HCT116 (cell line): ENCODE measurements at regions not wholly inside any gene's neighbourhood (a gene's known extent, or its start where the extent isn't known, plus 50 kb on each side); places are given as distances from the start of the nearest gene placed in this dataset.

Source experiments
- EZH2 ChIP-seq: fragments of 200-600 bp; sonication (generic); IDR thresholded peaks from 2 replicates; pipeline ENCODE4 v1.6.1; 2017; ENCODE audit warnings: antibody characterized with exemption, mixed run types
- EZH2phosphoT487 ChIP-seq: fragments of 200-600 bp; IDR thresholded peaks from 2 replicates; pipeline ENCODE4 v1.6.1; 2018; ENCODE audit warnings: antibody characterized with exemption, borderline replicate concordance
- JUND ChIP-seq: IDR thresholded peaks from 2 replicates; pipeline ENCODE4 v1.6.1; 2012
- POLR2A ChIP-seq: IDR thresholded peaks from 2 replicates; pipeline ENCODE4 v1.7.0; 2011; ENCODE audit warnings: borderline replicate concordance; ENCODE audit not compliant: insufficient read depth, insufficient read length; ENCODE audit errors: extremely low read depth
- POLR2AphosphoS5 ChIP-seq: IDR thresholded peaks from 2 replicates; pipeline ENCODE4 v1.6.1; 2011; ENCODE audit warnings: mild to moderate bottlenecking, low read depth, low read length, moderate library complexity
- RAD21 ChIP-seq: IDR thresholded peaks from 2 replicates; pipeline ENCODE4 v1.6.1; 2012; ENCODE audit warnings: low read depth, mild to moderate bottlenecking
- SP1 ChIP-seq: IDR thresholded peaks from 2 replicates; pipeline ENCODE4 v1.6.1; 2012; ENCODE audit warnings: low read depth
- SRF ChIP-seq: IDR thresholded peaks from 2 replicates; pipeline ENCODE4 v1.6.1; 2012; ENCODE audit warnings: low read depth
- YY1 ChIP-seq: IDR thresholded peaks from 2 replicates; pipeline ENCODE4 v1.6.1; 2011; ENCODE audit warnings: low read length, low read depth, moderate library complexity, mild to moderate bottlenecking; ENCODE audit not compliant: insufficient replicate concordance; ENCODE audit errors: extremely low read depth
- ZNF274 ChIP-seq: fragments of 200-500 bp; sonication (Bioruptor generic); IDR thresholded peaks from 2 replicates; pipeline ENCODE4 v1.6.1; 2014; ENCODE audit warnings: mild to moderate bottlenecking, low read depth, low read length, inconsistent platforms
- TF ChIP-seq, protein P1 (sequence below): IDR thresholded peaks from 2 replicates; pipeline ENCODE4 v1.6.1; 2012
- TF ChIP-seq, protein P2 (sequence below), 3 experiments: fragments of 200-600 bp in 1 of 3; sonication (generic) in 1 of 3; IDR thresholded peaks in 2 of 3; conservative IDR thresholded peaks in 1 of 3; 2 replicates each; pipeline ENCODE4 v1.5.1; 2012 to 2017; ENCODE audit warnings: low read depth in 2 of 3, low read length in 2 of 3, antibody characterized with exemption in 1 of 3, borderline replicate concordance in 1 of 3, control low read depth in 1 of 3, mild to moderate bottlenecking in 1 of 3, mixed read lengths in 1 of 3, mixed run types in 1 of 3, moderate library complexity in 1 of 3; ENCODE audit not compliant: insufficient read depth in 1 of 3

DNA sequence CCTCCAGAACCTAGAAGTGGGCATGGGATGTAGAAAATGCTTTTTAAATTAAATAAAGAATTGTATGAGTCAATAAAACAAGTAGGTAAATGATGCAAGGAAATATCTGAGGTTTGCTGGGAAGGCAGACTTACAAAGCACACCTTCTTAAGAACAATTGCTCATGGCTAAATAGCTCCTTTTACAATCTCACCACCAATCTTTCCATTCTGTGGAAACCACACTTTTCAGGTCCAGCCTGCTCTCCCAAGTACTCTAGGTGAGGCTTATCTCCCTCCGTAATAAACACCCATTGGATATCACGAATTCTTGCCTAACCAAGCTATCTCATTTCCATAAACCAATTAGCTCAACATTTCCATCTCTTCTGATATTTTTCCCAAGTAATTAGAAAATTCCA, 91.5 kb upstream of the SLC8A1 start:
- TF ChIP-seq POLR2A (no peak), YY1 (no peak), EZH2 (no peak), EZH2phosphoT487 (no peak), SP1 (no peak), POLR2AphosphoS5 (no peak), RAD21 (no peak), SRF (no peak), JUND (no peak), ZNF274 (no peak)
- TF ChIP-seq, protein P1, sequence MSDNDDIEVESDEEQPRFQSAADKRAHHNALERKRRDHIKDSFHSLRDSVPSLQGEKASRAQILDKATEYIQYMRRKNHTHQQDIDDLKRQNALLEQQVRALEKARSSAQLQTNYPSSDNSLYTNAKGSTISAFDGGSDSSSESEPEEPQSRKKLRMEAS = no peak
- TF ChIP-seq, protein P2, sequence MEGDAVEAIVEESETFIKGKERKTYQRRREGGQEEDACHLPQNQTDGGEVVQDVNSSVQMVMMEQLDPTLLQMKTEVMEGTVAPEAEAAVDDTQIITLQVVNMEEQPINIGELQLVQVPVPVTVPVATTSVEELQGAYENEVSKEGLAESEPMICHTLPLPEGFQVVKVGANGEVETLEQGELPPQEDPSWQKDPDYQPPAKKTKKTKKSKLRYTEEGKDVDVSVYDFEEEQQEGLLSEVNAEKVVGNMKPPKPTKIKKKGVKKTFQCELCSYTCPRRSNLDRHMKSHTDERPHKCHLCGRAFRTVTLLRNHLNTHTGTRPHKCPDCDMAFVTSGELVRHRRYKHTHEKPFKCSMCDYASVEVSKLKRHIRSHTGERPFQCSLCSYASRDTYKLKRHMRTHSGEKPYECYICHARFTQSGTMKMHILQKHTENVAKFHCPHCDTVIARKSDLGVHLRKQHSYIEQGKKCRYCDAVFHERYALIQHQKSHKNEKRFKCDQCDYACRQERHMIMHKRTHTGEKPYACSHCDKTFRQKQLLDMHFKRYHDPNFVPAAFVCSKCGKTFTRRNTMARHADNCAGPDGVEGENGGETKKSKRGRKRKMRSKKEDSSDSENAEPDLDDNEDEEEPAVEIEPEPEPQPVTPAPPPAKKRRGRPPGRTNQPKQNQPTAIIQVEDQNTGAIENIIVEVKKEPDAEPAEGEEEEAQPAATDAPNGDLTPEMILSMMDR (IDR thresholded peaks at IDR 0.05 in 2 of 3, conservative IDR thresholded peaks at IDR 0.05 in 1 of 3; ENCODE audit: borderline replicate concordance in 1 of 3, insufficient read depth in 1 of 3, low read depth in 2 of 3, low read length in 2 of 3) = no peak
